K562 (cell line): ENCODE measurements at regions not wholly inside any gene's neighbourhood (a gene's known extent, or its start where the extent isn't known, plus 50 kb on each side); places are given as distances from the start of the nearest gene placed in this dataset.

Experiments used
- ATAC-seq: fragments of 200-7000 bp; cut with Tn5 transposase; 3 replicates; pipeline ENCODE4 v1.9.1; 2020; ENCODE audit warnings: moderate library complexity
- BruUV-seq: library from RNA; stranded (reverse); fragments of 400-500 nt; replicated peaks from 2 replicates; lab custom pipeline; 2021; lab: Mats Ljungman, UMichigan
- CTCF ChIA-PET: fragments of 300-600 bp; formaldehyde crosslinking; extraction: SDS; loops from one replicate; lab custom pipeline; 2021; ENCODE audit warnings: low intra/inter-chr PET ratio; lab: Yijun Ruan, JAX
- POLR2A ChIA-PET: fragments of 300-600, 350-650 bp; sonication (Branson Sonifier 250); formaldehyde crosslinking; extraction: SDS; loops from one replicate; lab custom pipeline; 2021; ENCODE audit warnings: antibody characterized with exemption, inconsistent platforms; lab: Yijun Ruan, JAX
- DNase-seq, 4 experiments: peaks; one replicate each; pipeline versions ENCODE4 v3.0.0 to v3.0.0-alpha.2; 2011 to 2018; ENCODE audit warnings: low spot score in 3 of 4, mixed read lengths in 3 of 4; ENCODE audit errors: extremely low read depth in 1 of 4
- FAIRE-seq: peaks from 2 replicates; lab custom pipeline; 2011; peaks lifted over from hg19 to GRCh38; lab: Jason Lieb, UNC
- H2AFZ ChIP-seq: 2 replicates; pipeline ENCODE4 v1.6.0; 2011; ENCODE audit warnings: low read depth, low read length, control low read depth, inconsistent platforms
- H3K27ac ChIP-seq: fragments of 200-600 bp; 3 replicates; pipeline ENCODE4 v1.8.0; 2011; ENCODE audit warnings: low read depth, mild to moderate bottlenecking, control low read depth, inconsistent platforms, low read length, moderate library complexity, mixed read lengths; ENCODE audit errors: extremely low read depth
- H3K27me3 ChIP-seq, 2 experiments: fragments of 300-600 bp in 1 of 2; 2 replicates in 1 of 2; 3 replicates in 1 of 2; pipeline versions ENCODE4 v1.6.0 to v1.8.0; 2011; ENCODE audit warnings: inconsistent platforms in 2 of 2, low read length in 2 of 2, mild to moderate bottlenecking in 1 of 2, mixed read lengths in 1 of 2, moderate library complexity in 1 of 2; ENCODE audit not compliant: control insufficient read depth in 2 of 2, insufficient read depth in 2 of 2
- H3K36me3 ChIP-seq: fragments of 300-600 bp; 3 replicates; pipeline ENCODE4 v1.8.0; 2011; ENCODE audit warnings: mild to moderate bottlenecking, low read length, inconsistent platforms; ENCODE audit not compliant: control insufficient read depth, insufficient read depth
- H3K4me1 ChIP-seq, 2 experiments: fragments of 200-600 bp in 1 of 2; replicated peaks in 1 of 2; 2 replicates in 1 of 2; 3 replicates in 1 of 2; pipeline versions ENCODE4 v1.5.1 to v1.8.0; 2011; ENCODE audit warnings: inconsistent platforms in 2 of 2, low read length in 2 of 2, mild to moderate bottlenecking in 1 of 2, mixed read lengths in 1 of 2, moderate library complexity in 1 of 2; ENCODE audit not compliant: control insufficient read depth in 2 of 2, insufficient read depth in 2 of 2
- H3K4me2 ChIP-seq: 2 replicates; pipeline ENCODE4 v1.6.1; 2011; ENCODE audit warnings: low read length, control low read depth, inconsistent platforms, mixed read lengths; ENCODE audit not compliant: insufficient read depth
- H3K4me3 ChIP-seq: fragments of 200-600 bp; sonication (generic), shearing (Covaris generic); 2 replicates; pipeline ENCODE4 v1.5.1; 2016; ENCODE audit warnings: control low read depth, inconsistent platforms
- H3K79me2 ChIP-seq: fragments of 200-600 bp; 3 replicates; pipeline ENCODE4 v1.8.0; 2011; ENCODE audit warnings: low read length, inconsistent platforms; ENCODE audit not compliant: control insufficient read depth, insufficient read depth
- H3K9ac ChIP-seq, 2 experiments: 2 replicates each; pipeline versions ENCODE4 v1.6.0 to v1.6.1; 2011; ENCODE audit warnings: low read depth in 2 of 2, low read length in 2 of 2, control low read depth in 1 of 2, inconsistent platforms in 1 of 2, mild to moderate bottlenecking in 1 of 2, mixed read lengths in 1 of 2; ENCODE audit not compliant: insufficient read depth in 1 of 2
- H3K9me1 ChIP-seq: one replicate; pipeline ENCODE4 v1.6.0; 2011; ENCODE audit warnings: inconsistent platforms, mild to moderate bottlenecking, low read length, moderate library complexity; ENCODE audit not compliant: control insufficient read depth, insufficient read depth
- H3K9me3 ChIP-seq: replicated peaks from 2 replicates; pipeline ENCODE4 v1.5.1; 2011; ENCODE audit warnings: low read depth, low read length, inconsistent platforms; ENCODE audit not compliant: control insufficient read depth, insufficient read depth
- H4K20me1 ChIP-seq: replicated peaks from 2 replicates; pipeline ENCODE4 v1.6.1; 2011; ENCODE audit warnings: low read length, inconsistent platforms, mixed read lengths; ENCODE audit not compliant: control insufficient read depth, insufficient read depth
- BCL6 ChIP-seq: fragments of 250-450 bp; sonication (Bioruptor Pico); IDR thresholded peaks from 2 replicates; pipeline ENCODE4 v1.4.0; 2020
- CBX3 ChIP-seq, 2 experiments: IDR thresholded peaks; 1 replicate in 1 of 2; 2 replicates in 1 of 2; pipeline ENCODE4 v1.6.1; 2012; ENCODE audit warnings: inconsistent platforms in 2 of 2, low read length in 2 of 2, borderline replicate concordance in 1 of 2, control low read depth in 1 of 2
- ETS2 ChIP-seq: IDR thresholded peaks from 2 replicates; pipeline ENCODE4 v1.6.1; 2016; ENCODE audit warnings: borderline replicate concordance, missing genetic modification characterization, mild to moderate bottlenecking, moderate library complexity, missing compliant biosample characterization; ENCODE audit not compliant: poor library complexity, severe bottlenecking
- FOXM1 ChIP-seq, 2 experiments: fragments of 450-650 bp in 1 of 2; sonication (generic) in 1 of 2; formaldehyde crosslinking in 1 of 2; IDR thresholded peaks; 2 replicates each; pipeline versions ENCODE4 v1.6.1 to v1.9.0; 2017 to 2022; ENCODE audit warnings: low read depth in 2 of 2, mild to moderate bottlenecking in 2 of 2, missing genetic modification reagents in 1 of 2, moderate library complexity in 1 of 2
- FOXO4 ChIP-seq: fragments of 450-650 bp; formaldehyde crosslinking; IDR thresholded peaks from 2 replicates; pipeline ENCODE4 v1.4.0; 2020; ENCODE audit warnings: mild to moderate bottlenecking, moderate library complexity
- MEIS2 ChIP-seq: fragments of 450-650 bp; IDR thresholded peaks from 2 replicates; pipeline ENCODE4 v1.6.1; 2014; ENCODE audit warnings: mild to moderate bottlenecking; ENCODE audit not compliant: partially characterized antibody
- MNT ChIP-seq, 2 experiments: fragments of 450-650 bp; conservative IDR thresholded peaks; 2 replicates each; pipeline ENCODE4 v1.6.1; 2017; ENCODE audit warnings: mild to moderate bottlenecking in 2 of 2, moderate library complexity in 2 of 2
- MXD1 ChIP-seq: fragments of 250-450 bp; sonication (Bioruptor Pico); IDR thresholded peaks from 2 replicates; pipeline ENCODE4 v1.8.0; 2021; ENCODE audit warnings: borderline replicate concordance, mild to moderate bottlenecking, moderate library complexity; ENCODE audit not compliant: poor library complexity, severe bottlenecking
- NRF1 ChIP-seq, 2 experiments: fragments of 450-650 bp; IDR thresholded peaks in 1 of 2; conservative IDR thresholded peaks in 1 of 2; 2 replicates each; pipeline ENCODE4 v1.6.1; 2014; ENCODE audit warnings: mild to moderate bottlenecking in 2 of 2
- RBM34 ChIP-seq: fragments of 200-400 bp; formaldehyde crosslinking; IDR thresholded peaks from 2 replicates; pipeline ENCODE4 v1.6.1; 2018; ENCODE audit warnings: low read length, borderline replicate concordance; ENCODE audit not compliant: insufficient read depth
- RFX1 ChIP-seq: fragments of 450-650 bp; IDR thresholded peaks from 2 replicates; pipeline ENCODE4 v1.6.1; 2016; ENCODE audit warnings: mild to moderate bottlenecking, moderate library complexity
- ZKSCAN3 ChIP-seq: fragments of 250-450 bp; sonication (Bioruptor Pico); IDR thresholded peaks from 2 replicates; pipeline ENCODE4 v1.4.0; 2020
- ZNF121 ChIP-seq: sonication (generic); formaldehyde crosslinking; conservative IDR thresholded peaks from 2 replicates; pipeline ENCODE4 v1.8.0; 2022; ENCODE audit warnings: missing genetic modification reagents
- ZNF124 ChIP-seq: sonication (generic); formaldehyde crosslinking; IDR thresholded peaks from 2 replicates; pipeline ENCODE4 v1.8.1; 2022; ENCODE audit warnings: missing genetic modification reagents
- ZNF146 ChIP-seq: IDR thresholded peaks from one replicate; pipeline ENCODE4 v1.6.1; 2018; ENCODE audit warnings: missing compliant biosample characterization; ENCODE audit not compliant: unreplicated experiment
- ZNF217 ChIP-seq: sonication (generic); formaldehyde crosslinking; IDR thresholded peaks from 2 replicates; pipeline ENCODE4 v1.8.0; 2022; ENCODE audit warnings: mild to moderate bottlenecking, missing genetic modification reagents
- ZNF282 ChIP-seq: sonication (generic); formaldehyde crosslinking; IDR thresholded peaks from 2 replicates; pipeline ENCODE4 v1.8.1; 2023; ENCODE audit warnings: missing genetic modification reagents
- ZNF436 ChIP-seq: fragments of 250-450, 450-650 bp; sonication (Bioruptor Pico); formaldehyde crosslinking; IDR thresholded peaks from 2 replicates; pipeline ENCODE4 v1.7.0; 2020; ENCODE audit warnings: mild to moderate bottlenecking
- WGBS: fragments of 100-300 bp; shearing (Covaris generic); methylation state at CpG from one replicate; pipeline ENCODE4 v1.1.6; 2016; ENCODE audit warnings: low coverage, mixed read lengths; ENCODE audit not compliant: insufficient coverage; ENCODE audit errors: missing lambda C conversion rate; 5-methylcytosine and 5-hydroxymethylcytosine counted together
- in situ Hi-C: fragments of 300-500 bp; cut with MboI; formaldehyde crosslinking; loops from 4 replicates; pipeline ENCODE4 v1.15.0; 2018; ENCODE audit warnings: inconsistent platforms, mixed read lengths
- intact Hi-C: fragments of 100-400 bp; cut with micrococcal nuclease; formaldehyde crosslinking; loops from 2 replicates; pipeline ENCODE4 v1.14.2; 2022

GRCh38 chr5:128778474-128778873, 186.8 kb upstream of the SLC27A6 start:
- Histone ChIP-seq H3K4me1 (no peaks in the 10 kb centered on the region), H3K9me3 (no peaks in the 10 kb centered on the region), H3K4me3 (no peak overlapping the region), H3K4me2 (no peak overlapping the region), H4K20me1 (no peaks in the 10 kb centered on the region), H3K79me2 (no peaks in the 10 kb centered on the region), H3K27ac (no peak overlapping the region), H3K9me1 (no peaks in the 10 kb centered on the region), H3K27me3 (no peaks in the 10 kb centered on the region), H3K9ac (no peak overlapping the region), H3K36me3 (no peaks in the 10 kb centered on the region), H2AFZ (no peak overlapping the region)
- 0% methylated on average over 5 of the region's 5 CpGs for WGBS
- ChIA-PET CTCF (no interaction called here), POLR2A (interaction anchor here (0.5 kb wide), 1 partner anchor 87 kb away, joined by 3 read pairs; no protein-coding TSS in a partner anchor)
- intact Hi-C loops: no loop called here
- no TSS peak for BruUV-seq
- in situ Hi-C loops: no loop called here
- TF ChIP-seq ZNF436 (CRISPR knock-in tag): no peak
- no peak for TF ChIP-seq BCL6 (CRISPR knock-in tag)
- TF ChIP-seq RBM34: no peak
- no peak for TF ChIP-seq ZNF124 (CRISPR knock-in tag)
- no peak for TF ChIP-seq MEIS2
- TF ChIP-seq ZNF121 (CRISPR knock-in tag): no peak
- TF ChIP-seq ZNF217 (CRISPR knock-in tag): no peak
- TF ChIP-seq CBX3 (IDR thresholded peaks at IDR 0.05; ENCODE audit: borderline replicate concordance in 1 of 2, low read length in 2 of 2): no peak
- no peak for TF ChIP-seq MNT (conservative IDR thresholded peaks at IDR 0.05)
- no peak for TF ChIP-seq ETS2 (tag)
- no peak for TF ChIP-seq ZKSCAN3
- no peak for TF ChIP-seq MXD1
- no peak for TF ChIP-seq FOXM1 (IDR thresholded peaks at IDR 0.05; ENCODE audit: low read depth)
- TF ChIP-seq FOXM1 (CRISPR knock-in tag; IDR thresholded peaks at IDR 0.05; ENCODE audit: low read depth): no peak
- no peak for TF ChIP-seq FOXO4 (CRISPR knock-in tag)
- no peak for TF ChIP-seq RFX1
- TF ChIP-seq ZNF146: no peak
- TF ChIP-seq ZNF282 (CRISPR knock-in tag): no peak
- TF ChIP-seq NRF1 (conservative IDR thresholded peaks at IDR 0.05 in 1 of 2, IDR thresholded peaks at IDR 0.05 in 1 of 2): no peak
- ATAC-seq: no peak
- FAIRE-seq: no peak
- DNase-seq: no peak
